HEK293T (cell line): ENCODE measurements at regions not wholly inside any gene's neighbourhood (a gene's known extent, or its start where the extent isn't known, plus 50 kb on each side); places are given as distances from the start of the nearest gene placed in this dataset.

ENCODE experiments used
- CTCF ChIA-PET: fragments of 350-600 bp; formaldehyde crosslinking; extraction: SDS; loops from one replicate; lab custom pipeline; 2021; ENCODE audit warnings: antibody characterized with exemption, inconsistent platforms; lab: Yijun Ruan, JAX
- POLR2A ChIA-PET: fragments of 350-600 bp; formaldehyde crosslinking; extraction: SDS; loops from one replicate; lab custom pipeline; 2020; ENCODE audit warnings: antibody characterized with exemption, inconsistent platforms; lab: Yijun Ruan, JAX
- DNase-seq: peaks from one replicate; pipeline ENCODE4 v3.0.0; 2012; ENCODE audit warnings: mixed read lengths; ENCODE audit errors: extremely low spot score
- ARNT ChIP-seq: fragments of 450-650 bp; IDR thresholded peaks from 2 replicates; pipeline ENCODE4 v1.6.1; 2017; ENCODE audit warnings: mild to moderate bottlenecking
- BHLHE40 ChIP-seq: fragments of 450-650 bp; IDR thresholded peaks from 2 replicates; pipeline ENCODE4 v1.6.1; 2016; ENCODE audit warnings: mild to moderate bottlenecking, moderate library complexity, borderline replicate concordance
- CTBP1 ChIP-seq: fragments of 450-650 bp; IDR thresholded peaks from 2 replicates; pipeline ENCODE4 v1.6.1; 2016; ENCODE audit warnings: borderline replicate concordance
- ELF4 ChIP-seq: fragments of 450-650 bp; IDR thresholded peaks from 2 replicates; pipeline ENCODE4 v1.6.1; 2017; ENCODE audit warnings: antibody characterized with exemption
- FOXA1 ChIP-seq: fragments of 450-650 bp; IDR thresholded peaks from 2 replicates; pipeline ENCODE4 v1.6.1; 2016; ENCODE audit warnings: mild to moderate bottlenecking
- FOXK2 ChIP-seq: fragments of 450-650 bp; IDR thresholded peaks from 2 replicates; pipeline ENCODE4 v1.6.1; 2016; ENCODE audit warnings: mild to moderate bottlenecking
- FOXM1 ChIP-seq: fragments of 450-650 bp; IDR thresholded peaks from 2 replicates; pipeline ENCODE4 v1.6.1; 2017; ENCODE audit warnings: mild to moderate bottlenecking, borderline replicate concordance
- HDGF ChIP-seq: fragments of 450-650 bp; IDR thresholded peaks from 2 replicates; pipeline ENCODE4 v1.6.1; 2017; ENCODE audit warnings: antibody characterized with exemption, borderline replicate concordance
- L3MBTL2 ChIP-seq: fragments of 450-650 bp; conservative IDR thresholded peaks from 2 replicates; pipeline ENCODE4 v1.6.1; 2016; ENCODE audit warnings: mild to moderate bottlenecking
- LEF1 ChIP-seq: fragments of 450-650 bp; IDR thresholded peaks from 2 replicates; pipeline ENCODE4 v1.6.1; 2017; ENCODE audit warnings: mild to moderate bottlenecking, borderline replicate concordance
- NFRKB ChIP-seq: fragments of 450-650 bp; IDR thresholded peaks from 2 replicates; pipeline ENCODE4 v1.6.1; 2016; ENCODE audit warnings: mild to moderate bottlenecking, moderate library complexity
- PKNOX1 ChIP-seq: fragments of 450-650 bp; IDR thresholded peaks from 2 replicates; pipeline ENCODE4 v1.6.1; 2016
- SP1 ChIP-seq: fragments of 450-650 bp; IDR thresholded peaks from 2 replicates; pipeline ENCODE4 v1.6.1; 2017
- SUZ12 ChIP-seq: fragments of 450-650 bp; IDR thresholded peaks from 2 replicates; pipeline ENCODE4 v1.6.1; 2016; ENCODE audit warnings: mild to moderate bottlenecking
- TARDBP ChIP-seq: fragments of 450-650 bp; IDR thresholded peaks from 2 replicates; pipeline ENCODE4 v1.6.1; 2016
- ZNF384 ChIP-seq: fragments of 450-650 bp; IDR thresholded peaks from 2 replicates; pipeline ENCODE4 v1.6.1; 2016

DNA sequence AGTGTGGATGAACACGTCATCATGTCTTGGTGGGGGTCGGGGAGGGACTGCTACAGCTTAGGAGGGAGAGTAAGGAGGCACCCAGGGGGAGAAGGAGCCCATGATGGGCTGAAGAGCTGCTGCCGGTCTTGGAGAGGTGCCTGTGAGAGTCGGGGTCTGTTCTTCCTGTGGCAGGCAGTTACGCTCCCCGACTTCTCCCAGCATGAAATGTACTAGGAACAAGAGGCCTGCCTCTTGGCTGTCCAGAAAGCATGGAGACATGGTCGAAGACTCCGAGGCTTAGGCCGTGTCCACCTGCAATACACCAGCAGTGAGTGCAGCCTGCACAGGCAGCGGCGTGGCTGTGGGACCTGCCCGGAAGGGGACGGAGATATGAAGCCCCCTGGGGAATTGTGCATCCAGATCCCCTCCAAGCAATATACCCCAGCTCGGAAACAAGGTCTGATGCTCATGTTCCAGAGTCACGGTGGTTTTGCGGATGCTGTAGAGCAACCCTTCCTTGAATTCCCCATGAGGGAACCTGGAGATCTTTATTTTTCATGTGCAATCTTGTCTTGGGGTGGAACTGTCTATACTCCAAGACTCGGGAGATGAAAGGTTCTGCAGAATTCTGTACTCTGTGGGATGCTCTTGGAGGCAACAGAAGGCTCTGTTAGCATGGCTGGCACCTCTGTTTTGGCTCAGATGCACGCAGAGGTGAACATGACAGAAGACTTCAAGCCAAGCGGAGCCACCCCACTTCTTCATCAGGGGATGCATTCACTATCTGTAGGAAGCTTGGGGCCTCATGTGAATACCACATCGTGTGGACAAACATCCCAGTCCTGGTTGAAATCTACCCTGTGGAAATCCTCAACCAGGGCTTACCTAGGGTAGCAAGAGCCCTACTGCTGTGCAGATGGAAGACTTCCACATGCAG is 374.9 kb upstream of the IRX4 start:
- TF ChIP-seq L3MBTL2 (no peak), FOXM1 (no peak), FOXK2 (no peak), CTBP1 (no peak), ARNT (no peak), NFRKB (no peak), SUZ12 (no peak), FOXA1 (no peak), LEF1 (no peak), ZNF384 (no peak), HDGF (no peak), SP1 (no peak)
- POLR2A ChIA-PET: no interaction called here
- CTCF ChIA-PET: no interaction called here
- no peak for DNase-seq

GRCh38 chr5:2256691-2257280 is 374.1 kb upstream of the IRX4 start:
- no peak for DNase-seq
- ChIA-PET POLR2A (no interaction called here), CTCF (no interaction called here)
- TF ChIP-seq SUZ12 (no peak), BHLHE40 (no peak), L3MBTL2 (no peak), ARNT (no peak), SP1 (no peak), TARDBP (no peak), HDGF (no peak), PKNOX1 (no peak), FOXA1 (no peak), FOXK2 (no peak), NFRKB (no peak), ELF4 (no peak), FOXM1 (no peak), CTBP1 (no peak), LEF1 (no peak)

DNA sequence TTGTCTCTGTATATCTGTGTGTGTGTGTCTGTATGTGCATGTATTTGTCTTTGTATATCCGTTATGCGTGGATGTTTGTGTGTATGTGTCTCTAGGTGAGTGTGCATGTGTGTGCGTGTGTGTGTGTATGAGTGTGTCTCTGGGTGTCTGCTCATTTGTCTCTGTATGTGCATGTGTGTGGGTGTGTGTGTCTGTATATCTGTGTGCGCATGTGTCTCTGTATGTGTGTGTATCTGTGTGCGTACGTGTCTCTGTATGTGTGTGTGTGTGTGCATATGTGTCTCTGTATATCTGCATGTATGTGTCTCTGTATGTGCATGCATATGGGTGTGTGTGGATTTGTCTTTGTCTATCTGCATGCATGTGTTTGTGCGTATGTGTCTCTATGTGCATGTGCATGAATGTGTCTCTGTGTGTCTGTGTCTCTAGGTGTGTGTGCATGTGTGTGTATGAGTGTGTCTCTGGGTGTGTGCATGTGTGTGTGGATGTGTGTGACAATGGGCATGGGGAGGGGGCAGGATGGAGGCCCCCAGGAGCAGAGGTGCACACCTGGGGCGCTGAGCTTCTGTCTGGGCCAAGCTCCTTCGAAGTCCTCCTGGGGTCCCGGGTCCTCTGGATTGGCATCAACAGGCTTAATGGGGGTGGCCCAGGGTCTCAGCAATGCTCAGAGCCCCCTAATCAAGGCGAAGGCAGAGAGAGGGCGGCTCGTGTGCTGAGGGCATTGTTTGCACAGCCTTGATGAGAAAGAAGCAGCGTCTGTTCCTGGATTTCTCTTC is 373.4 kb upstream of the IRX4 start:
- TF ChIP-seq SUZ12 (no peak), PKNOX1 (no peak), FOXM1 (no peak), L3MBTL2 (no peak), ARNT (no peak), BHLHE40 (no peak), LEF1 (no peak)
- no peak for DNase-seq
- CTCF ChIA-PET: no interaction called here
- POLR2A ChIA-PET: no interaction called here

- CTCF ChIA-PET: no interaction called here
Observed at GRCh38 chr5:2254880-2255750, 372.4 kb upstream of the IRX4 start.

GRCh38 chr5:2254406-2254805 is 371.7 kb upstream of the IRX4 start:
- ChIA-PET CTCF (no interaction called here), POLR2A (no interaction called here)
- TF ChIP-seq CTBP1 (no peak), L3MBTL2 (no peak), TARDBP (no peak), FOXK2 (no peak), NFRKB (no peak), FOXM1 (no peak), ARNT (no peak), FOXA1 (no peak), LEF1 (no peak), ELF4 (no peak), HDGF (no peak), BHLHE40 (no peak), PKNOX1 (no peak), ZNF384 (no peak), SP1 (no peak), SUZ12 (no peak)
- DNase-seq: no peak

More at GRCh38 chr5:2254880-2255750, 372.4 kb upstream of the IRX4 start:
- DNase-seq: no peak
- TF ChIP-seq FOXK2 (no peak), HDGF (no peak), FOXM1 (no peak), ELF4 (no peak), NFRKB (no peak), TARDBP (no peak)
- POLR2A ChIA-PET: no interaction called here
